ENCODE measurements at regions not wholly inside any gene's neighbourhood (a gene's known extent, or its start where the extent isn't known, plus 50 kb on each side); places are given as distances from the start of the nearest gene placed in this dataset.
"Not testable (repeated sequence)": the region's sequence is repeated elsewhere in the genome, so short reads cannot be mapped to it uniquely, and the experiment has no call there.

GRCh38 chr7:34421526-34421925, 236.5 kb upstream of the NPSR1 start:
- Histone ChIP-seq H3K4me3 (ENCODE audit: low read depth, low read length) (no peak overlapping the region), H3K4me1 (ENCODE audit: control insufficient read depth, insufficient read depth, low read length) (no peaks in the 10 kb centered on the region), H3K27me3 (ENCODE audit: control insufficient read depth, insufficient read depth, low read length) (no peaks in the 10 kb centered on the region), H3K9me3 (ENCODE audit: control insufficient read depth, insufficient read depth, low read depth, low read length) (no peaks in the 10 kb centered on the region), H3K27ac (ENCODE audit: low read depth, low read length) (no peak overlapping the region), H3K9ac (ENCODE audit: low read length) (no peak overlapping the region), H3K36me3 (ENCODE audit: control insufficient read depth, insufficient read depth, low read length) (no peaks in the 10 kb centered on the region)

- Histone ChIP-seq H3K9ac (ENCODE audit: low read length) (no peak overlapping the region), H3K9me3 (ENCODE audit: control insufficient read depth, insufficient read depth, low read depth, low read length) (no peaks in the 10 kb centered on the region), H3K27ac (ENCODE audit: low read depth, low read length) (no peak overlapping the region), H3K36me3 (ENCODE audit: control insufficient read depth, insufficient read depth, low read length) (no peaks in the 10 kb centered on the region), H3K4me3 (ENCODE audit: low read depth, low read length) (no peak overlapping the region), H3K27me3 (ENCODE audit: control insufficient read depth, insufficient read depth, low read length) (no peaks in the 10 kb centered on the region), H3K4me1 (ENCODE audit: control insufficient read depth, insufficient read depth, low read length) (no peaks in the 10 kb centered on the region)
Observed at GRCh38 chr7:34425194-34425593, 232.8 kb upstream of the NPSR1 start.

- Histone ChIP-seq H3K4me1 (ENCODE audit: control insufficient read depth, insufficient read depth, low read length) (no peaks in the 10 kb centered on the region), H3K27me3 (ENCODE audit: control insufficient read depth, insufficient read depth, low read length) (no peaks in the 10 kb centered on the region), H3K27ac (ENCODE audit: low read depth, low read length) (no peak overlapping the region), H3K9me3 (ENCODE audit: control insufficient read depth, insufficient read depth, low read depth, low read length) (peaks cover 4% of the 10 kb centered on the region), H3K36me3 (ENCODE audit: control insufficient read depth, insufficient read depth, low read length) (no peaks in the 10 kb centered on the region), H3K9ac (ENCODE audit: low read length) (no peak overlapping the region), H3K4me3 (ENCODE audit: low read depth, low read length) (no peak overlapping the region)
Observed at GRCh38 chr7:34425631-34426384, 232.2 kb upstream of the NPSR1 start.

GRCh38 chr7:34430456-34430855, 227.6 kb upstream of the NPSR1 start:
- Histone ChIP-seq H3K27me3 (ENCODE audit: control insufficient read depth, insufficient read depth, low read length) (no peaks in the 10 kb centered on the region), H3K9me3 (ENCODE audit: control insufficient read depth, insufficient read depth, low read depth, low read length) (peaks cover 18% of the 10 kb centered on the region), H3K9ac (ENCODE audit: low read length) (no peak overlapping the region), H3K27ac (ENCODE audit: low read depth, low read length) (no peak overlapping the region), H3K4me3 (ENCODE audit: low read depth, low read length) (no peak overlapping the region), H3K4me1 (ENCODE audit: control insufficient read depth, insufficient read depth, low read length) (no peaks in the 10 kb centered on the region), H3K36me3 (ENCODE audit: control insufficient read depth, insufficient read depth, low read length) (no peaks in the 10 kb centered on the region)

- Histone ChIP-seq H3K27ac (ENCODE audit: low read depth, low read length) (no peak overlapping the region), H3K4me3 (ENCODE audit: low read depth, low read length) (no peak overlapping the region), H3K36me3 (ENCODE audit: control insufficient read depth, insufficient read depth, low read length) (no peaks in the 10 kb centered on the region), H3K9me3 (ENCODE audit: control insufficient read depth, insufficient read depth, low read depth, low read length) (no peaks in the 10 kb centered on the region), H3K27me3 (ENCODE audit: control insufficient read depth, insufficient read depth, low read length) (no peaks in the 10 kb centered on the region), H3K9ac (ENCODE audit: low read length) (no peak overlapping the region), H3K4me1 (ENCODE audit: control insufficient read depth, insufficient read depth, low read length) (no peaks in the 10 kb centered on the region)
Observed at GRCh38 chr7:34438436-34438835, 219.6 kb upstream of the NPSR1 start.

GRCh38 chr7:34445653-34446052, 212.4 kb upstream of the NPSR1 start:
- Histone ChIP-seq H3K27me3 (ENCODE audit: control insufficient read depth, insufficient read depth, low read length) (no peaks in the 10 kb centered on the region), H3K4me3 (ENCODE audit: low read depth, low read length) (no peak overlapping the region), H3K9me3 (ENCODE audit: control insufficient read depth, insufficient read depth, low read depth, low read length) (no peaks in the 10 kb centered on the region), H3K36me3 (ENCODE audit: control insufficient read depth, insufficient read depth, low read length) (no peaks in the 10 kb centered on the region), H3K9ac (ENCODE audit: low read length) (no peak overlapping the region), H3K27ac (ENCODE audit: low read depth, low read length) (no peak overlapping the region), H3K4me1 (ENCODE audit: control insufficient read depth, insufficient read depth, low read length) (no peaks in the 10 kb centered on the region)

GRCh38 chr7:34448531-34448930, 209.5 kb upstream of the NPSR1 start:
- not testable (repeated sequence) for H3K36me3 ChIP-seq (ENCODE audit: control insufficient read depth, insufficient read depth, low read length); H3K9me3 ChIP-seq (ENCODE audit: control insufficient read depth, insufficient read depth, low read depth, low read length); H3K4me1 ChIP-seq (ENCODE audit: control insufficient read depth, insufficient read depth, low read length); H3K27ac ChIP-seq (ENCODE audit: low read depth, low read length); H3K27me3 ChIP-seq (ENCODE audit: control insufficient read depth, insufficient read depth, low read length); H3K4me3 ChIP-seq (ENCODE audit: low read depth, low read length); H3K9ac ChIP-seq (ENCODE audit: low read length)

GRCh38 chr7:34449765-34450164, 208.3 kb upstream of the NPSR1 start:
- no peak overlapping the region for H3K4me3 ChIP-seq (ENCODE audit: low read depth, low read length)
- H3K36me3 ChIP-seq (ENCODE audit: control insufficient read depth, insufficient read depth, low read length): no peaks in the 10 kb centered on the region
- no peaks in the 10 kb centered on the region for H3K27me3 ChIP-seq (ENCODE audit: control insufficient read depth, insufficient read depth, low read length)
- H3K4me1 ChIP-seq (ENCODE audit: control insufficient read depth, insufficient read depth, low read length): peaks cover 6% of the 10 kb centered on the region; the same call in 1 of the 2 replicates
- H3K9ac ChIP-seq (ENCODE audit: low read length): no peak overlapping the region
- no peak overlapping the region for H3K27ac ChIP-seq (ENCODE audit: low read depth, low read length)
- H3K9me3 ChIP-seq (ENCODE audit: control insufficient read depth, insufficient read depth, low read depth, low read length): no peaks in the 10 kb centered on the region

- no peaks in the 10 kb centered on the region for H3K36me3 ChIP-seq (ENCODE audit: control insufficient read depth, insufficient read depth, low read length)
- H3K4me3 ChIP-seq (ENCODE audit: low read depth, low read length): no peak overlapping the region
- H3K9ac ChIP-seq (ENCODE audit: low read length): no peak overlapping the region
- no peak overlapping the region for H3K27ac ChIP-seq (ENCODE audit: low read depth, low read length)
- no peaks in the 10 kb centered on the region for H3K27me3 ChIP-seq (ENCODE audit: control insufficient read depth, insufficient read depth, low read length)
- peaks cover 7% of the 10 kb centered on the region; the same call in 1 of the 2 replicates for H3K4me1 ChIP-seq (ENCODE audit: control insufficient read depth, insufficient read depth, low read length)
- no peaks in the 10 kb centered on the region for H3K9me3 ChIP-seq (ENCODE audit: control insufficient read depth, insufficient read depth, low read depth, low read length)
Observed at GRCh38 chr7:34451183-34451582, 206.8 kb upstream of the NPSR1 start.

GRCh38 chr7:34451923-34452322, 206.1 kb upstream of the NPSR1 start:
- Histone ChIP-seq H3K27me3 (ENCODE audit: control insufficient read depth, insufficient read depth, low read length) (no peaks in the 10 kb centered on the region), H3K27ac (ENCODE audit: low read depth, low read length) (no peak overlapping the region), H3K4me3 (ENCODE audit: low read depth, low read length) (no peak overlapping the region)

GRCh38 chr7:34452363-34452762, 205.7 kb upstream of the NPSR1 start:
- H3K9me3 ChIP-seq (ENCODE audit: control insufficient read depth, insufficient read depth, low read depth, low read length): no peaks in the 10 kb centered on the region
- peaks cover 12% of the 10 kb centered on the region for H3K4me1 ChIP-seq (ENCODE audit: control insufficient read depth, insufficient read depth, low read length)
- H3K36me3 ChIP-seq (ENCODE audit: control insufficient read depth, insufficient read depth, low read length): no peaks in the 10 kb centered on the region
- no peaks in the 10 kb centered on the region for H3K27me3 ChIP-seq (ENCODE audit: control insufficient read depth, insufficient read depth, low read length)
- no peak overlapping the region for H3K9ac ChIP-seq (ENCODE audit: low read length)
- H3K4me3 ChIP-seq (ENCODE audit: low read depth, low read length): no peak overlapping the region
- H3K27ac ChIP-seq (ENCODE audit: low read depth, low read length): no peak overlapping the region

More at GRCh38 chr7:34451923-34452322, 206.1 kb upstream of the NPSR1 start:
- H3K9ac ChIP-seq (ENCODE audit: low read length): no peak overlapping the region
- H3K9me3 ChIP-seq (ENCODE audit: control insufficient read depth, insufficient read depth, low read depth, low read length): no peaks in the 10 kb centered on the region
- H3K36me3 ChIP-seq (ENCODE audit: control insufficient read depth, insufficient read depth, low read length): no peaks in the 10 kb centered on the region
- peaks cover 8% of the 10 kb centered on the region for H3K4me1 ChIP-seq (ENCODE audit: control insufficient read depth, insufficient read depth, low read length)

Data from HUES6 (cell line).